ENCODE measurements at regions not wholly inside any gene's neighbourhood (a gene's known extent, or its start where the extent isn't known, plus 50 kb on each side); places are given as distances from the start of the nearest gene placed in this dataset.

DNA sequence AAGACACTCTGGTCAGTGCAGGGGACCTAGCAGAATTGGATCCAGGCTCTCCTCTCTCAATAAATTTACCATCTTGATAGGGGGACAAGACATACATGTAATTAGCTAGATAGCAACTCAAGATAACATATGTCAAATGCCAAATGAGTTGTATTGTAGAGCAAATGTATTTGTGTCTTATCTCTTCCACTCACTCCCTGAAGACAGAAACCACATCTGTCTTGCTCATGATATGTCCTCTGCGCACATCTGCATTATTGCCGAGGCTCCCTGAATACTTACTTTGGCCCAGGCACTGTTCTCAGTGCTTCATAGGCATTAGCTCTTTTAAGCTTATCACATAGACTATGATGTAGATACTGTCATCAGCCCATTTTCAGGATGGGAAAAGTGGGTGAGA lies 122.9 kb upstream of the GATA6 start:
- no peak for DNase-seq (ENCODE audit: low read depth)
- no peak for TF ChIP-seq CTCF (IDR thresholded peaks at IDR 0.05; ENCODE audit: insufficient read depth, low read depth, low read length, missing control alignments)
- no peak overlapping the region for H3K4me3 ChIP-seq (ENCODE audit: low read length)

GRCh38 chr18:22047485-22047884 lies 121.9 kb upstream of the GATA6 start:
- no peak overlapping the region for H3K4me3 ChIP-seq (ENCODE audit: low read length)
- DNase-seq (ENCODE audit: low read depth), result no peak
- no peak for TF ChIP-seq CTCF (IDR thresholded peaks at IDR 0.05; ENCODE audit: insufficient read depth, low read depth, low read length, missing control alignments)

DNA sequence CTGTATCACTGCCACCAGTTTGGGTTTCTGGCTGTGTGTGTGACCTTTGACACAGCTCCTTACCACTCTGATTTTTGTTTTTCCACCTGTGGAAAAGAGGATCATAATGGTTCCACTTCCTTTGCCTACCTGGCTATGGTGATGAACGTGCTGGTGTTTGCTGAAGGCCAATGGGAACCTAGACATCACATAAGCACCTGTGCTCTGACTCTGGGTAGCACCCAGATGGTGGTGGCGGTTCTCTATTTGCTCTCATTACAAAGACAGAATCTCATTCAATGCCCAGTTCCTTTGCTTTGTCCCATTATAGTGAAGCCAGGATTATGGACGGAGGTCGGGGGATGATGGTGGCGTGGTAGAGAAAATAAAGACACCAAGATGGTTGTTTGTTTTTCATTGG lies 121.2 kb upstream of the GATA6 start:
- DNase-seq (ENCODE audit: low read depth), result no peak
- H3K4me3 ChIP-seq (ENCODE audit: low read length), result no peak overlapping the region
- no peak for TF ChIP-seq CTCF (IDR thresholded peaks at IDR 0.05; ENCODE audit: insufficient read depth, low read depth, low read length, missing control alignments)

DNA sequence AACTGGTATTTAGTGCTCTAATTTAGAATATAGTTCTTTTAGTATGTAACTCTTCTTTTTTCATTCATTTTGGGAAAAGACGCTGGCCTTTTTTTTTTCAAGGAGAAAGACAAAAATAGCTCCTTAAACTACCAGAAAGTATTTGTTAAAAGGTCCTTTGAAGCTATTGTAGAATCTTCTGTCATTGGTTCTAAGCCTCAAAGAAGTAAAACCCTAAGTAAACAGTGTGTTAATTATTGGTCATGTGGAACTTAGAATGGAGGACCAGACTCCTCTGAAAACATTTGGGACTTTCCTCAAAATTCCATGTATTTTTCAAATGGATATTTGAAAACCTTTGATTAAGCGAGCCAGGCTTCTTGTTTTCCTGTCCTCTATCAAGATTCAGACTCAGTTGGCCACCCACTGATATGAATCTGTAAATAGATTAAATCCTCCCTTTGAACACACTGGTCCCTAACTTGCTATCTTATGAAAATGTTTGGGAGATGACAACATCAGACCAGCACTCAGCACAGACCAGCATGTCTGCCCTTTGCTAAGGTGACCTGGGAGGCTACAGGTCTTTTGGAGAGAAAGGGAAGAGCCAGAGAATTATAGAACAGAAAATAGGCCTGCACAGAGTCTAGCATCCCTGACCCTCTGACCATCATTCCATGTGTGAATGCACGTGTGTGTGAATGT lies 120.3 kb upstream of the GATA6 start:
- TF ChIP-seq CTCF (IDR thresholded peaks at IDR 0.05; ENCODE audit: insufficient read depth, low read depth, low read length, missing control alignments), result no peak
- no peak overlapping the region for H3K4me3 ChIP-seq (ENCODE audit: low read length)
- DNase-seq (ENCODE audit: low read depth), result no peak

DNA sequence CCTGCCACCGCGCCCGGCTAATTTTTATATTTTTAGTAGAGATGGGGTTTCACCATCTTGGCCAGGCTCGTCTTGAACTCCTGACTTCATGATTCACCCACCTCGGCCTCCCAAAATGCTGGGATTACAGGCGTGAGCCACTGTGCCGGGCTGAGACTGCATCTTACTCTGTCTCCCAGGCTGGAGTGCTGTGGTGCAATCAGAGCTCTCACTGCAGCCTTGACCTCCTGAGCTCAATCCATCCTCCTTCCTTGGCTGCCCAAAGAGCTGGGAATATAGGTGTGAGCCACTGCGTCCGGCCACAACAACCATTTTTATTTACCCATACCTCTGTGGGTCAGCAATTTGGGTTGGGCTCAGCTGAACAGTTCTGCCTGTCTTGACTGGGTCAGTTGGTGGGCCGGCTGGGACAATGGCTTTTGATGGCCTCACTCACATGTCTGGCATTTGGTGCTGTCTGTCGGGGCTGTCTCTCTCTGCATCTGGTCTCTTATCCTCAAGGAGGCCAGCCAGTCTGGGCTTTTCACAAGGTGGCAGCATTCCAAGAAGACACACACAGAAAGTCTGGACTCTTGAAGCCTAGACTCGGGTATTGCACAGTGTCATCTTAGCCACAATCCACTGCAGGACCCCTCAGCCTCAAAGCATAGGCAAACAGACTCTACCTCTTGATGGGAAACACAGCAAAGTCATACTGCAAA lies 116.8 kb upstream of the GATA6 start:
- no peak for TF ChIP-seq CTCF (IDR thresholded peaks at IDR 0.05; ENCODE audit: insufficient read depth, low read depth, low read length, missing control alignments)
- no peak overlapping the region for H3K4me3 ChIP-seq (ENCODE audit: low read length)
- DNase-seq (ENCODE audit: low read depth), result no peak

- no peak for DNase-seq (ENCODE audit: low read depth)
- H3K4me3 ChIP-seq (ENCODE audit: low read length), result no peak overlapping the region
- no peak for TF ChIP-seq CTCF (IDR thresholded peaks at IDR 0.05; ENCODE audit: insufficient read depth, low read depth, low read length, missing control alignments)
Observed at GRCh38 chr18:22055466-22056238, 113.7 kb upstream of the GATA6 start.

Data from epithelial cell of esophagus (primary cell).